Memory B cell (primary cell): ENCODE measurements at regions not wholly inside any gene's neighbourhood (a gene's known extent, or its start where the extent isn't known, plus 50 kb on each side); places are given as distances from the start of the nearest gene placed in this dataset.
"Not testable (repeated sequence)": the region's sequence is repeated elsewhere in the genome, so short reads cannot be mapped to it uniquely, and the experiment has no call there.

Experiments used
- ATAC-seq: fragments of 150-1000 bp; cut with Tn5 transposase; 2 replicates; pipeline ENCODE4 v1.10.0; 2021; ENCODE audit warnings: low read depth, mild to moderate bottlenecking, moderate library complexity
- DNase-seq, 2 donors: peaks; one replicate each; pipeline ENCODE4 v3.0.0; 2022; ENCODE audit warnings: low spot score in 2 of 2
- H3K27ac Mint-ChIP-seq: one replicate; pipeline ENCODE4 v1.8.0; 2022; ENCODE audit warnings: mild to moderate bottlenecking, moderate library complexity, mixed read lengths
- H3K27me3 Mint-ChIP-seq: one replicate; pipeline ENCODE4 v1.8.0; 2022; ENCODE audit warnings: mixed read lengths
- H3K36me3 Mint-ChIP-seq: one replicate; pipeline ENCODE4 v1.8.0; 2022; ENCODE audit warnings: mild to moderate bottlenecking, mixed read lengths
- H3K4me1 Mint-ChIP-seq: one replicate; pipeline ENCODE4 v1.8.0; 2022; ENCODE audit warnings: mixed read lengths
- H3K4me3 Mint-ChIP-seq: one replicate; pipeline ENCODE4 v1.8.0; 2022; ENCODE audit warnings: mild to moderate bottlenecking, moderate library complexity, mixed read lengths
- H3K9me3 Mint-ChIP-seq: one replicate; pipeline ENCODE4 v1.8.0; 2022; ENCODE audit warnings: mixed read lengths

GRCh38 chr14:87285506-87285905, 707.5 kb downstream of the GALC start:
- Mint-ChIP-seq H3K9me3 (peaks cover 4% of the 10 kb centered on the region), H3K36me3 (no peaks in the 10 kb centered on the region), H3K27me3 (no peaks in the 10 kb centered on the region), H3K4me3 (no peak overlapping the region), H3K4me1 (no peaks in the 10 kb centered on the region), H3K27ac (no peak overlapping the region)
- DNase-seq: no peak
- ATAC-seq: no peak

DNA sequence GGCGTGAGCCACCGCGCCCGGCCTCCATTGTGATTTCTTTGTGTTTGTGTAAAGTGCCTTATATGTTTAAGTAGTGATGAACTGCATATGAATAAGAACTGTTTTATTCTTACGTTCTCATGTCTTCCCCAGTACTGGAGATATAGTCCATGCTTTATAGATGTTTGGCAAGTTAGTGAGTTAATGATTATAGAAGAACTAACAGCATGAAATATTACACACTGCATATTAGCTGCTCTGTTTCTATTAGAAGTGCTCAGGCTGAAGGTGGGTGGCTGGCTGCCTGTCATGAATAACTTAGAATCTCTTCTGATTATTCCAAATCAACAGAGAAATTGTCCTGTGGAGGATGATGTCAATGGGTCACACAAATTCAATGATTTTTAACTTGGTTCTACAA, 709.4 kb downstream of the GALC start:
- Mint-ChIP-seq H3K9me3 (peaks cover 2% of the 10 kb centered on the region), H3K4me3 (no peak overlapping the region), H3K4me1 (no peaks in the 10 kb centered on the region), H3K27ac (no peak overlapping the region), H3K27me3 (no peaks in the 10 kb centered on the region), H3K36me3 (no peaks in the 10 kb centered on the region)
- ATAC-seq (no peak), DNase-seq (no peak)

- H3K27me3 Mint-ChIP-seq: no peaks in the 10 kb centered on the region
- H3K9me3 Mint-ChIP-seq: peaks cover 2% of the 10 kb centered on the region
- H3K27ac Mint-ChIP-seq: no peak overlapping the region
- ATAC-seq: no peak
- no peak for DNase-seq
- no peaks in the 10 kb centered on the region for H3K4me1 Mint-ChIP-seq
- no peaks in the 10 kb centered on the region for H3K36me3 Mint-ChIP-seq
- H3K4me3 Mint-ChIP-seq: no peak overlapping the region
These were observed 710.7 kb downstream of the GALC start for GRCh38 chr14:87282266-87282665.

DNA sequence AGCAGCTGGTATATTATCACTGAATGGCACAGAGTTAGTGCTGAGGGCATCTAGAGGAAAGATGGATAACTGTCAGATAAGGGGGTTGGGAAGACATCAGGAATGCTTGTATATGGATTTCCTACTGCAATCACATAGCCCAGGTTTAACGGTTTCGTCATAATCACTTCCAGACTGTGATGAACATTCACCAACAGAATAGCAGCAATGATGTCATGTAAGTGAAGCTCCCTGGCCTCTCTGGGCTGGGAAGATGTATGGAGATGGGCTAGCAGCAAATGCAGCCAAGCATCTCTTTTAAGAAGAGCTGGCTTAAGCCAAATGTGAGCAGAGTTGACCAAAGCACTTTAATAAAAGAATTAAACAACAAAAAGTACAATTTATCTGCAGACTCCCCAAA, 714.6 kb downstream of the GALC start:
- Mint-ChIP-seq H3K36me3 (no peaks in the 10 kb centered on the region), H3K27me3 (no peaks in the 10 kb centered on the region), H3K4me1 (no peaks in the 10 kb centered on the region), H3K27ac (no peak overlapping the region), H3K9me3 (peaks cover 5% of the 10 kb centered on the region), H3K4me3 (no peak overlapping the region)
- DNase-seq (no peak), ATAC-seq (no peak)

GRCh38 chr14:87271331-87271730, 721.7 kb downstream of the GALC start:
- Mint-ChIP-seq H3K36me3 (no peaks in the 10 kb centered on the region), H3K27ac (no peak overlapping the region), H3K4me1 (no peaks in the 10 kb centered on the region), H3K4me3 (no peak overlapping the region), H3K27me3 (no peaks in the 10 kb centered on the region), H3K9me3 (peaks cover 15% of the 10 kb centered on the region)
- DNase-seq (no peak), ATAC-seq (no peak)

DNA sequence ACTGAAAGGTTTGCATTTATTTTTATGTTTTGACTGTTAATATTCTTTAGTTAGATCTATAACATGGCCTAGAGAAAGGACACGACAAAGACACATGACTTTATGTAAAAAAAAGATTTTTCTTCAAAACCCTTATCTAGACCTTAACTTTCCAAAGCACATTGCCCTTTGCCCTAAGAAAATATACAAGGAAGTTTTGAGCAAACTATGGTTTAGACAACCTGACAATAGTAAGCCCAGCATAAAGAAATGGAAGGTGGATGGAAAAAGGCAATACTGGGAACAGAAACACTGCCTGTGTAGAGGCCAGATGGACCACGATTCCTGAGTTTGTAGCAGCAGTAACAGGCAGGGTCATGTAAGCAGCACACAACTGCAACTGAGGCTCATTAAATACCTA, 724.0 kb downstream of the GALC start:
- H3K9me3 Mint-ChIP-seq: peaks cover 12% of the 10 kb centered on the region
- H3K36me3 Mint-ChIP-seq: no peaks in the 10 kb centered on the region
- ATAC-seq (no peak), DNase-seq (no peak)
- no peaks in the 10 kb centered on the region for H3K27me3 Mint-ChIP-seq
- H3K4me3 Mint-ChIP-seq: no peak overlapping the region
- no peaks in the 10 kb centered on the region for H3K4me1 Mint-ChIP-seq
- no peak overlapping the region for H3K27ac Mint-ChIP-seq

GRCh38 chr14:87264796-87265195, 728.2 kb downstream of the GALC start:
- Mint-ChIP-seq H3K27me3 (no peaks in the 10 kb centered on the region), H3K9me3 (peaks cover 5% of the 10 kb centered on the region), H3K27ac (no peak overlapping the region), H3K4me3 (no peak overlapping the region), H3K36me3 (no peaks in the 10 kb centered on the region), H3K4me1 (no peaks in the 10 kb centered on the region)
- ATAC-seq: no peak
- no peak for DNase-seq

- Mint-ChIP-seq H3K36me3 (no peaks in the 10 kb centered on the region), H3K4me3 (no peak overlapping the region), H3K9me3 (peaks cover 4% of the 10 kb centered on the region), H3K4me1 (no peaks in the 10 kb centered on the region), H3K27ac (no peak overlapping the region), H3K27me3 (no peaks in the 10 kb centered on the region)
- no peak for DNase-seq
- ATAC-seq: no peak
These were observed 728.7 kb downstream of the GALC start for GRCh38 chr14:87264272-87264785.

- H3K9me3 Mint-ChIP-seq: peaks cover 4% of the 10 kb centered on the region
- H3K27me3 Mint-ChIP-seq: no peaks in the 10 kb centered on the region
- no peaks in the 10 kb centered on the region for H3K36me3 Mint-ChIP-seq
- DNase-seq: no peak
- no peak for ATAC-seq
- H3K4me3 Mint-ChIP-seq: no peak overlapping the region
- no peak overlapping the region for H3K27ac Mint-ChIP-seq
- no peaks in the 10 kb centered on the region for H3K4me1 Mint-ChIP-seq
These were observed 731.4 kb downstream of the GALC start for GRCh38 chr14:87261621-87262020.

DNA sequence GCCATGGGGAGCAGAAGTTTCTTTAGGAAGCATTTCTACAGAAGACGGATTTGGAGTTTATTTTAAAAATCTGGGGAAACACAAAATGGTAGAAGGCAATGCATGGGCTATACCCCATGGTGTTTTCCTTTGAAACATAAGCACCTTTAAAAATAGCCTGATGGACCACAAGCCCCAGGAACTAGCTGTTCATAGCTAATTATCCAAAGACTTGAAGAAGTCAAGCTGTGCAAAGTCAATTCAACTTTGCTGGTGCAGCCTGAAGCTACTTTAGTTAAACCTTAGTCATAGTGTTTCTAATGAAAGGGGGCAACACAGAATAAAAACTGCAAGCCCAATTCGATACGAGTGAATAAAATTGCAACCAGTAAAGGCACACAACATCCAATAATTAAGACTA, 732.5 kb downstream of the GALC start:
- H3K27ac Mint-ChIP-seq: no peak overlapping the region
- H3K36me3 Mint-ChIP-seq: no peaks in the 10 kb centered on the region
- DNase-seq: no peak
- ATAC-seq: no peak
- H3K9me3 Mint-ChIP-seq: peaks cover 5% of the 10 kb centered on the region
- no peaks in the 10 kb centered on the region for H3K27me3 Mint-ChIP-seq
- no peaks in the 10 kb centered on the region for H3K4me1 Mint-ChIP-seq
- no peak overlapping the region for H3K4me3 Mint-ChIP-seq

DNA sequence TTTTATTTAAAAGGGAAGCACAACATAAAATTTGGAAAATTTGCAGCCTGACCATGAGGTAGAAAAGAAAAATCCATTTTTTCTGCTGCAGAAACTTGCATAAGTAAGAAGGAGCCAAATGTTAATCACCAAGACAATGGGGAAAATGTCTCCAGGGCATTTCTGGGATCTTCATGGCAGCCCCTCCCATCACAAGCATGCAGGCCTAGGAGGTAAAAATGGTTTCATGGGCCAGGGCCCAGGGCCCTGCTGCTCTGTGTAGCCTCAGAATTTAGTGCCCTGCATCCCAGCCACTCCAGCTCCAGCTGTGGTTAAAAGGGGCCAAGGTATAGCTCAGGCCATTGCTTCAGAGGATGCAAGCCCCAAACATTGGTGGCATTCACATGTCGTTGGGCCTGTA, 735.6 kb downstream of the GALC start:
- Mint-ChIP-seq H3K4me1 (no peaks in the 10 kb centered on the region), H3K27ac (no peak overlapping the region), H3K36me3 (no peaks in the 10 kb centered on the region), H3K9me3 (peaks cover 5% of the 10 kb centered on the region), H3K4me3 (no peak overlapping the region), H3K27me3 (no peaks in the 10 kb centered on the region)
- no peak for ATAC-seq
- DNase-seq: no peak

DNA sequence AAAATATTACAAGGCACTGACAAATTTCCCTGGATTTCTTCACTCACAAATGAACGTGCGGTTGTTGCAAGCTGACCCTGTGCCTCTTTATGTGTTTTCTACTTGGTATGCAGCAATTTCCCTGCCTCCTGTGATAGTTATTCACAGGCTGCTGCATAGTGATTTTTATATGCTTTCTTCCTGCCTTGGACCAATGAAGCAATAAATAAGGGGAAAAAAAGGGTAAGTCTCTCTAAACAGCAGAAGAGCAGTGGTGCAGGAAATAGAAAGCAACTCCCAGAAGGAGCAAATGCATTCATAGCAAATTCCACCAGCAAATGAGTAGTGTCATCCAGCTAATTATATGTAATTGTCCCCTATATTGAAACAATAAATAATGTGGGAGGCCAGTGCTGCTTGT, 737.9 kb downstream of the GALC start:
- H3K36me3 Mint-ChIP-seq: no peaks in the 10 kb centered on the region
- no peaks in the 10 kb centered on the region for H3K4me1 Mint-ChIP-seq
- no peak for DNase-seq
- no peak for ATAC-seq
- H3K27me3 Mint-ChIP-seq: no peaks in the 10 kb centered on the region
- H3K27ac Mint-ChIP-seq: no peak overlapping the region
- H3K4me3 Mint-ChIP-seq: no peak overlapping the region
- peaks cover 4% of the 10 kb centered on the region for H3K9me3 Mint-ChIP-seq

DNA sequence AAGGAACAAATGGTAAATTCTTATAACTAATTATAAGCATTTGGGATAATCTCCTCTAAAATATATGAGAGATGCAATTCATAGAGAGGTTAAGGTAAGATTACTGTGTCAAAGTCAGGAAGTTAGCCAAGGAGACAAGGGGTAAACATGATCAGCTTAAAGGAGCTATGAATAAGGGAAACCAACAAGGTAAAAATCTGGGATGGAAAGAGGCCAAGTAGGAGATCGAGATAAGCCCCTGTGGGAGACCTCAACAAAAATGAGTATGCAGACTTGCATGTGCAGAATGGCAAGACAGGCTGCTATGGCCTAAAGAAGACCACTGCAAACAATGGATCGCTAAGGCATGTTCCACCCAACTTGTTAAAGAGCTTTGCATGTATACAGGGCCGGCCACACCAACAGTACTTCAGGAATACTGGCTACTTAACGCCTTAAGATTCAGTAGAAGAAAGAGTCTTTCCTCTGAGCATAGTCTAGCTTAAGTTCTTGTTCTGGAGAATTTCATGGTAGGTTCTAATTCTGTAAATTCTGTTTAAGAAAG, 738.6 kb downstream of the GALC start:
- no peak overlapping the region for H3K27ac Mint-ChIP-seq
- no peak for DNase-seq
- ATAC-seq: no peak

DNA sequence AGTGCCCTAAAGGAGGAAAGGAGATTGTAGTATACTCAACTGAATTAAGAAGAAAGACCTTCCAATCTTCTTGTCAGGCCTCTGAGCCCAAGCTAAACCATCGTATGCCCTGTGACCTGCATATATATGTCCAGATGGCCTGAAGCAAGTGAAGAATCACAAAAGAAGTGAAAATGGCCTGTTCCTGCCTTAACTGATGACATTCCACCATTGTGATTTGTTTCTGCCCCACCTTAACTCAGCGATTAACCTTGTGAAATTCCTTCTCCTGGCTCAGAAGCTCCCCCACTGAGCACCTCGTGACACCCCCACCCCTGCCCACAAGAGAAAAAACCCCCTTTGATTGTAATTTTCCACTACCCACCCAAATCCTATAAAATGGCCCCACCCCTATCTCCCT, 739.2 kb downstream of the GALC start:
- H3K27me3 Mint-ChIP-seq, H3K9me3 Mint-ChIP-seq, H3K4me3 Mint-ChIP-seq, H3K27ac Mint-ChIP-seq, ATAC-seq, H3K36me3 Mint-ChIP-seq, DNase-seq, H3K4me1 Mint-ChIP-seq: not testable (repeated sequence)

More for the DNA sequence above, 738.6 kb downstream of the GALC start:
- peaks cover 3% of the 10 kb centered on the region for H3K9me3 Mint-ChIP-seq
- no peaks in the 10 kb centered on the region for H3K27me3 Mint-ChIP-seq
- no peak overlapping the region for H3K4me3 Mint-ChIP-seq
- no peaks in the 10 kb centered on the region for H3K36me3 Mint-ChIP-seq
- H3K4me1 Mint-ChIP-seq: no peaks in the 10 kb centered on the region

- ATAC-seq (no peak), DNase-seq (no peak)
- no peak overlapping the region for H3K27ac Mint-ChIP-seq
- H3K27me3 Mint-ChIP-seq: no peaks in the 10 kb centered on the region
- H3K4me1 Mint-ChIP-seq: no peaks in the 10 kb centered on the region
- H3K36me3 Mint-ChIP-seq: no peaks in the 10 kb centered on the region
- no peak overlapping the region for H3K4me3 Mint-ChIP-seq
- H3K9me3 Mint-ChIP-seq: peaks cover 5% of the 10 kb centered on the region
These were observed 740.9 kb downstream of the GALC start for GRCh38 chr14:87252103-87252502.
